ENCODE measurements at regions not wholly inside any gene's neighbourhood (a gene's known extent, or its start where the extent isn't known, plus 50 kb on each side); places are given as distances from the start of the nearest gene placed in this dataset.

DNA sequence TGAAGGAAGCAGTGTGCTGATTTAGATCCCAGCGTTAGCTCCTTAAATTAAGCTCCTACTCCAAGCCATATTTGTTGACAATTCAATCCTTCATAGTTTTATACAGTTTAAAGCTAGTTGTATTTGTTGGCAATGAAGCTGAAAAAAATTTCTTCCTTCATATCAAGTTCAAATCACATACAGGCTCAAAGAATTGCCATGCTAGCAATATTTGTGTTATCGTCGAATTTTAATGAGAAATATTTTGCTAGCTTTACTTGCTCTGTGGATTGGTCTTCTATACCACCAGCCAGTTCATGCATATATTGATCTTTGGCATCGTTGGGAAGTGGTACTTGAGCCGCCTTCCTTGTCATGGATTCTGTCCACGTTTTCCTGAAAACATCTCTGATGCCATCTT is 204.6 kb upstream of the HDAC4 start:
- Mint-ChIP-seq H3K36me3 (ENCODE audit: low read depth) (no peaks in the 10 kb centered on the region), H3K9me3 (ENCODE audit: insufficient read depth) (no peaks in the 10 kb centered on the region), H3K27me3 (ENCODE audit: low read depth) (peaks cover 5% of the 10 kb centered on the region), H3K4me1 (ENCODE audit: low read depth) (peaks cover 11% of the 10 kb centered on the region), H3K27ac (no peak overlapping the region), H3K4me3 (no peak overlapping the region)
- ATAC-seq (no peak), DNase-seq (no peak)
- POLR2A ChIA-PET, result no interaction called here
- CTCF ChIA-PET, result no interaction called here

DNA sequence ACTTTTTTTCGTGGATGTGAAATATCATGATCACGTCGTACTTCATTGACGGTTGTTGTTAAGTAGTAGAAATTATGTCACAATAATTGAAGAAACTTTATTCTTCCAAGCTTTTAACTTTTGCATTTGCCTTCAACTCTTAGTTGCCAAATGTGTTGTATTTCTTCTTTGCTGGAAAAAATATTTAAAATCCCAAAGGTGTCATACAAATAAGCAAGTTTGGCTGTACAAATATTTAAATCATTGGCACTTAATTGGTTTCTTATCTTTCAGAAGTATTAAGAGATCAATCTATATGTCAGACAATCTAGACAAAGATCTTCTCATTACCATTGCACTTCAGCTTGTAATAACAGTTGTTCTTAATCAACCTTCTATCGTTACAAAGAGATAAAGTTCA is 204.0 kb upstream of the HDAC4 start:
- H3K27me3 Mint-ChIP-seq (ENCODE audit: low read depth), result peaks cover 5% of the 10 kb centered on the region
- no peak overlapping the region for H3K27ac Mint-ChIP-seq
- ChIA-PET CTCF (no interaction called here), POLR2A (no interaction called here)
- DNase-seq (no peak), ATAC-seq (no peak)
- H3K9me3 Mint-ChIP-seq (ENCODE audit: insufficient read depth), result no peaks in the 10 kb centered on the region
- no peak overlapping the region for H3K4me3 Mint-ChIP-seq
- H3K36me3 Mint-ChIP-seq (ENCODE audit: low read depth), result no peaks in the 10 kb centered on the region
- H3K4me1 Mint-ChIP-seq (ENCODE audit: low read depth), result peaks cover 11% of the 10 kb centered on the region

DNA sequence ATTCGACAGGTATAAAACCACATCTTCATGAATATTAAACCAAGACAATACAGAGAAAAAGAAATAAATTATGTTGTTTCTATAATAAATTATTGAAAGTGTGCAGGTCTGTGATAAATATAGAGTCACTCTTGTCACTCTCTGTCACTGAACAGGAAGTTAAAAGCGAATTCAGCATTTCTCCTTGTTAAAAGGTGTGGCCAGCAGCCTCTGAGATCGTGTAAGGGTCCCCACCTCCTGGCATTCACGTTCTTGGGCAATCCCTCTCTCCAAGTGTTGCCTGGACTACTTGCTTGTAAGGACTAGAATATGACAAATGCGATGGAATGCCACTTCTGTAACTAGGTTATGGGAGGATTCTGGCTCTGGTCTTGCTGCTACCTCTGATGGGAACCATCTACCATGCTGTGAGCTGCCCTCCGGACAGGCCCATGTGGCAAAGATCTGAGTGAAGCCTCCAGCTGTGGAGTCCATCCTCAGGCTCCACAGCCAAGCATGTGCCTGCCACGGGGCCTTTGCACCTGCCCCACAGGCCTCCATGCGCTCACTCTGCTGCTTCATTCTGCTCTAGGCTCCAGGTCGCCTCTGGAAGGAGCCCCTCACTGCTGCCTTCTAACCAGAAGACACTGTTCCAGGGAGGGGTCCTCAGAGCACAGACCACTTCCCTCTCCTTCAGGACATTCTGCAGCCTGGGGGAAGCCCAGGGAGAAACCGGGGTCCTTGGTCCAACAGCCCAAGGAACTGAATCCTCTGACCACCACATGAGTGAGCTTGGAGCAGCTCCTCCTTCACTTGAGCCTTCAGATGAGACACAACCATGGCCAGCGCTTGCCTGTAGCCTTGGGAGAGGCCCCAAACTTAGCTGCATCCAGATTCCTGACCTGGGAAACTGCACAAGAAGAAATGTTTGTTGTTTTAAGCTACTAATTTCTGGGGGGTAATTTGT is 202.9 kb upstream of the HDAC4 start:
- Mint-ChIP-seq H3K9me3 (ENCODE audit: insufficient read depth) (no peaks in the 10 kb centered on the region), H3K27me3 (ENCODE audit: low read depth) (peaks cover 5% of the 10 kb centered on the region), H3K4me3 (no peak overlapping the region), H3K36me3 (ENCODE audit: low read depth) (no peaks in the 10 kb centered on the region), H3K4me1 (ENCODE audit: low read depth) (peaks cover 11% of the 10 kb centered on the region), H3K27ac (no peak overlapping the region)
- POLR2A ChIA-PET, result no interaction called here
- DNase-seq (no peak), ATAC-seq (no peak)
- CTCF ChIA-PET, result no interaction called here

DNA sequence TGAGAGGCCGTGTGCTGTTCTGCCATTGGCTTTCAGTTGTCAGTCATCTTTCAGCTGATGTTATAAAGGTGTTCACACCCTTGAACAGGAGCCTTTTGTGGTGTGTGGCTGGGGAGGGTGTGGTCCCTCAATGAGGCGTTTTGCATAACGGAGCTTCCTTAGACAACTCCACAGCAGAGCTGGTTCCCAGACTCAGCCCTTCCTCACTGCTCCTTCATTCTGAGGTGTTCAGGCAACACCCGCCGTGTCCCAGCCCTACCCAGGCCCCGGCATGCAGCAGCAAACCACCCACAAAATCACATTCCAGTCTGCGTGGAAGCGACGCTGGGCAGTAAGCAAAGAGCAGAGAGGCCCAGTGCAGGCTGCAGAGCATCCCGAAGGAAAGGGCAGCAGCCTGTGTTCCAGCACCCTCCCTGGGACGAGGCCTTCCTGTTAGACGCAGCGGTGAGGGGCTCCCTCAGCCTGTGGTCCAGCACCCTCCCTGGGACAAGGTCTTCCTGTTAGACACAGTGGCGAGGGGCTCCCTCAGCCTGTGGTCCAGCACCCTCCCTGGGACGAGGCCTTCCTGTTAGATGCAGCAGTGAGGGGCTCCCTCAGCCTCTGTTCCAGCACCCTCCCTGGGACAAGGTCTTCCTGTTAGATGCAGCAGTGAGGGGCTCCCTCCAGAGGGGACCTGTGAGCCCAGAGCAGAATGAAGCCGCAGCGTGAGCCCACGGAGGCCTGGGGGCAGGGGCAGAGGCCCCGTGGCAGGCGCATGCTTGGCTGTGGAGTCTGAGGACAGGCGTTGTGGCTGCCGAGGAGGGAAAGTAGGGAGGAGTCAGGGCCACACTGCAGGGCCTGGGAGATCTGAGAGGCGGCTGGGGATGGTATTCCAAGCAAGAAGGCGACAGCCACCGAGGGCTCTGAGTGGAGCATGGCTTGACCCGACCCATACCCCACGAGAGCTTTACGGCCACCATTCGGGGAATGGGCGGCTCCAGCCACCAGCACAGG is 201.8 kb upstream of the HDAC4 start:
- H3K4me1 Mint-ChIP-seq (ENCODE audit: low read depth), result peaks cover 11% of the 10 kb centered on the region
- peak; percentile 36 for ATAC-seq
- no peak overlapping the region for H3K4me3 Mint-ChIP-seq
- peak overlapping the region; percentile 63 for H3K27ac Mint-ChIP-seq
- H3K9me3 Mint-ChIP-seq (ENCODE audit: insufficient read depth), result no peaks in the 10 kb centered on the region
- ChIA-PET CTCF (no interaction called here), POLR2A (no interaction called here)
- DNase-seq, result peak; percentile 35
- H3K27me3 Mint-ChIP-seq (ENCODE audit: low read depth), result peaks cover 5% of the 10 kb centered on the region
- H3K36me3 Mint-ChIP-seq (ENCODE audit: low read depth), result no peaks in the 10 kb centered on the region

DNA sequence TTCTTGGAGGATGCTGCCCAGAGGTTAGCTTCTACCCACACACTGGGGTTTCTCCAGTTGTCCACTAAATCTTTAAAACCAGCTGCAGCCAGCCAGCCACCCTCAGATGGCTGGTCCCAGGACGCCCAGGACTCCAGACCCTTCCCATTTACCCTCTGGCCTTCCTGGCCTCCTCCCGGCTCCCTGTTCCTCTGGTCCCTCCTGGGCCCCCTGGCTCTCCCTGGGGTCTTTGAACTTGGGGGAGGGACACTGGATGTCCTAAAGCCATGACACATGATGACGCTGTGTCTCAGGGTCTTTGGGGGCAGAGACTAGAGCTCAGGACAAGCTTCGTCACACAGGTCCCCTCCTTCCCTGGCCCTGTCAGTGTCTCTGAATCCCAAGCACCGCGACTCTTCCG is 201.1 kb upstream of the HDAC4 start:
- DNase-seq, result no peak
- no peak for ATAC-seq
- H3K27me3 Mint-ChIP-seq (ENCODE audit: low read depth), result peaks cover 5% of the 10 kb centered on the region
- H3K4me1 Mint-ChIP-seq (ENCODE audit: low read depth), result peaks cover 11% of the 10 kb centered on the region
- H3K27ac Mint-ChIP-seq, result peak overlapping the region; percentile 63
- H3K4me3 Mint-ChIP-seq, result no peak overlapping the region
- ChIA-PET POLR2A (no interaction called here), CTCF (no interaction called here)
- no peaks in the 10 kb centered on the region for H3K9me3 Mint-ChIP-seq (ENCODE audit: insufficient read depth)
- no peaks in the 10 kb centered on the region for H3K36me3 Mint-ChIP-seq (ENCODE audit: low read depth)

DNA sequence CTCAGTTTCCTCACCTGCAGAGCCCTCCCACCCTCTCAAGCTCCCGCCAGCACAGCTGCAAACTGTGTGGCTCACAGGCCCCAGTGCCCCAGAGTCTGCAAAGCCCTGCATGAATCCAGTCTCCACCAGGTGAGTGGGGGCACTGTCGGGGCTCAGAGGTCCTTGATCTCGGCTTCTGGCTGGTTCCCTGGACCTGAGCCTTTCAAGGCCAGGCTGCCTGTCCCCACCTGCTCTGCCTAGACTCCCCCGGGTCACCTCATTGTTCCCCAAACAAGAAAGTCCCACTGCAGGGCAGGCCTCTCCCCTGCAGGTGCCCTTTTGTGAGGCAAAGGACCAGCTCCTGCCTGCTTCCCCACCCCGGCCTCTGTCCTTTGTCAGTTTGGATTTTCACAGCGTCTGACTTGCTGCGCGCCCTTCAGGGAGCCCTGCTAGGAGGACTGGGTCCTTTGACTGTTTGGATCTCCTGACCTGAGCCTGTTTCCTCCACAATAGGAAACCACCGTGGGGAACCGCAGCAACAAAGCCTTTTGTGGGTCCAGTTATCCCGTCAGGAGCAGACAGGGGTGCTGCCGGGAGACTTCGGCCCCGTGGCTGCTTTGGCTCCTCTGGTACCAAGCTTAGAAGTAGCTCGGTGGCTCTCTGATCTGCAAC is 200.5 kb upstream of the HDAC4 start:
- DNase-seq, result no peak
- H3K27ac Mint-ChIP-seq, result no peak overlapping the region

DNA sequence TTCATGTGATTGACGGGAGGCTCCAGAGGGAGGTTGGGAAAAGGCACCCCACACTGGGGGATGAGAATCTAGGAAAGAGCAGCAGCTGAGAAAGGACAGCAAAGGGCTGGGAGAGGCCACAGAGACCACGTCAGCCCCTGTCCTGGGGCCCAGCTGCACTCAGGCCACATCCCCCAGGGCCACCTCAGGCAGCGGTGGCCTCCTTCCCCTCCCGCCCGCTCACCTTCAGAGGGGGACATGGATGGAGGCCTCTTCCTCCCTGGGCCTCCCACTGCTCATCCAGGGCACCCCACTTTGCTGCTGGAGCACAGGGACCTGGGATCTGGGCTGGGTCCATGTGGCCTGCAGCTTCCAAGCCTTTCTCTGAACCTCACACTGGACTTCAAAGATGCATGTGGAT is 199.8 kb upstream of the HDAC4 start:
- POLR2A ChIA-PET, result no interaction called here
- H3K27ac Mint-ChIP-seq, result no peak overlapping the region

More for the DNA sequence above, 200.5 kb upstream of the HDAC4 start:
- ATAC-seq, result no peak
- Mint-ChIP-seq H3K9me3 (ENCODE audit: insufficient read depth) (no peaks in the 10 kb centered on the region), H3K4me3 (no peak overlapping the region), H3K27me3 (ENCODE audit: low read depth) (peaks cover 5% of the 10 kb centered on the region), H3K4me1 (ENCODE audit: low read depth) (peaks cover 11% of the 10 kb centered on the region), H3K36me3 (ENCODE audit: low read depth) (no peaks in the 10 kb centered on the region)
- ChIA-PET POLR2A (no interaction called here), CTCF (no interaction called here)

DNA sequence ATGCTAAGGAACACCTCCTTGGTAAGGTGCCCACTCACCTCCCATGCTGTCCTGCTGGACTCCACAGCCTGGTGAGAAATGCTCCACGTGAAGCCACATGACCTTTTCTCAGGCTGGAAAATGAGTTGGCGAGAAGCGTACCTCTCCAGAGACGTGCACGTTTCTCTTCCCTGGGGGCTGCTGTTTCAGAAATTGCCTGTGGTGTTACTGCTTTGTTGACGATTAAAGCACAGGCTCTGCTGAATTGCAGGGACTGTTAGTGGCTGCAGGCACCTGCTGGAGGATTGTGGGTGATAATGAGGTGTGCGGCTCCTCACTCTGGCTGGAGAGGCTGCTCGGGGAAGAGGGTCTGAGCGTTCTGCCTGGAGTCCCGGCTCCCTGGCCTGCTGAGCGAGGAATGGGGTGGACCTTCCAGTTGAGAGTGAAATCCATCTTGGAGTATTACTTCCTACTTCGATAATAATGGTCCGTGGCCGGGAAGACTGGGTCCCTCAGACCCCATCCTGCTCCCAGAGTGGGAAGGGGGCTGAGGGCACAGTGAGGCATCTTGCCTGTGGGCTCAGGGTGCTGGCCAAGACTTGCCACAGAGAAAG is 199.3 kb upstream of the HDAC4 start:
- peaks cover 7% of the 10 kb centered on the region for H3K4me1 Mint-ChIP-seq (ENCODE audit: low read depth)
- ChIA-PET POLR2A (no interaction called here), CTCF (interaction anchor here (0.6 kb wide), 1 partner anchor 197 kb away, joined by 3 read pairs; no protein-coding TSS in a partner anchor)
- H3K4me3 Mint-ChIP-seq, result no peak overlapping the region
- no peak for DNase-seq
- no peak overlapping the region for H3K27ac Mint-ChIP-seq
- ATAC-seq, result no peak
- no peaks in the 10 kb centered on the region for H3K9me3 Mint-ChIP-seq (ENCODE audit: insufficient read depth)
- H3K36me3 Mint-ChIP-seq (ENCODE audit: low read depth), result no peaks in the 10 kb centered on the region
- H3K27me3 Mint-ChIP-seq (ENCODE audit: low read depth), result no peaks in the 10 kb centered on the region

More for the DNA sequence above, 199.8 kb upstream of the HDAC4 start:
- H3K4me3 Mint-ChIP-seq, result no peak overlapping the region
- no peaks in the 10 kb centered on the region for H3K9me3 Mint-ChIP-seq (ENCODE audit: insufficient read depth)
- CTCF ChIA-PET, result interaction anchor here (0.6 kb wide), 1 partner anchor 198 kb away, joined by 3 read pairs; no protein-coding TSS in a partner anchor
- DNase-seq (no peak), ATAC-seq (no peak)
- H3K4me1 Mint-ChIP-seq (ENCODE audit: low read depth), result peaks cover 8% of the 10 kb centered on the region
- H3K36me3 Mint-ChIP-seq (ENCODE audit: low read depth), result no peaks in the 10 kb centered on the region
- H3K27me3 Mint-ChIP-seq (ENCODE audit: low read depth), result peaks cover 2% of the 10 kb centered on the region

DNA sequence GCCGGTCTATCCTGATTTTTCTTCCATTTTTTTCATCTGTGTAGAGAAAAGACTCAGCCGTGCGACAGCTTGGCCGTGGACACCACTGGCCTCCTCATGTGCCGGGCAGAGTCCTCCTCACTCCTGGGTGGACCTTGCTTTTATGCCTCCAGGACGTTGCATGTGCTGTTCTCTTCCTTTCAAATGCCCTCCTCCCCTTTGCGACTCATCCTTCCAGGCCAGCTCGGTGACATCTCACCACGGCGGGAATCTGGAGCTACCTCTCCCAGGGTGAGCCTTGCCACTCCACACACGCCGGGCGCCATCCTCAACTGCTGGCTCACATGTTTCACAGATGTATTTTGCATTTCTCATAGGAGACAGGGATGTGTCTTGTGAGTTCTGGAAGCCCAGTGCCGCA is 198.5 kb upstream of the HDAC4 start:
- H3K27ac Mint-ChIP-seq, result no peak overlapping the region
- CTCF ChIA-PET, result no interaction called here
- H3K27me3 Mint-ChIP-seq (ENCODE audit: low read depth), result no peaks in the 10 kb centered on the region
- peaks cover 7% of the 10 kb centered on the region for H3K4me1 Mint-ChIP-seq (ENCODE audit: low read depth)
- H3K36me3 Mint-ChIP-seq (ENCODE audit: low read depth), result no peaks in the 10 kb centered on the region
- DNase-seq (no peak), ATAC-seq (no peak)
- POLR2A ChIA-PET, result no interaction called here
- no peak overlapping the region for H3K4me3 Mint-ChIP-seq
- no peaks in the 10 kb centered on the region for H3K9me3 Mint-ChIP-seq (ENCODE audit: insufficient read depth)

DNA sequence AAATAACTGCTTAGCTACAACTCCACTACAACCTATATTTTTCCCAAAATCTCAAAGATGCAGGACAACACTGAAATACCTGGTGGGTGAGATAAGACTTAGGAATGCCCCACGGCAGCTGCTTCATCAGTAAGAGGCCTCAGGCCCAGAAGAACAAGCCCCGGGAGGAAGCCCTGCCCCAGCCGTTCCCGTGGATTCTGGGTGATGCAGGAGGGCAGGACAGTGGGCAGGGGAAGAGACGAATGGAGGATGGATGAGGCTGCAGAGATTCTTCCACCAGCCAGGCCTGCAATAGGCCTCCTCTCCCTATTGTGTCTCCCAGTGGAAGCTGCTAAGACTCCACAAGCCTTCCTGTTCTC is 197.9 kb upstream of the HDAC4 start:
- Mint-ChIP-seq H3K27me3 (ENCODE audit: low read depth) (no peaks in the 10 kb centered on the region), H3K4me1 (ENCODE audit: low read depth) (peaks cover 7% of the 10 kb centered on the region), H3K9me3 (ENCODE audit: insufficient read depth) (no peaks in the 10 kb centered on the region), H3K27ac (no peak overlapping the region), H3K36me3 (ENCODE audit: low read depth) (no peaks in the 10 kb centered on the region), H3K4me3 (no peak overlapping the region)
- CTCF ChIA-PET, result no interaction called here
- no peak for ATAC-seq
- POLR2A ChIA-PET, result no interaction called here
- no peak for DNase-seq

DNA sequence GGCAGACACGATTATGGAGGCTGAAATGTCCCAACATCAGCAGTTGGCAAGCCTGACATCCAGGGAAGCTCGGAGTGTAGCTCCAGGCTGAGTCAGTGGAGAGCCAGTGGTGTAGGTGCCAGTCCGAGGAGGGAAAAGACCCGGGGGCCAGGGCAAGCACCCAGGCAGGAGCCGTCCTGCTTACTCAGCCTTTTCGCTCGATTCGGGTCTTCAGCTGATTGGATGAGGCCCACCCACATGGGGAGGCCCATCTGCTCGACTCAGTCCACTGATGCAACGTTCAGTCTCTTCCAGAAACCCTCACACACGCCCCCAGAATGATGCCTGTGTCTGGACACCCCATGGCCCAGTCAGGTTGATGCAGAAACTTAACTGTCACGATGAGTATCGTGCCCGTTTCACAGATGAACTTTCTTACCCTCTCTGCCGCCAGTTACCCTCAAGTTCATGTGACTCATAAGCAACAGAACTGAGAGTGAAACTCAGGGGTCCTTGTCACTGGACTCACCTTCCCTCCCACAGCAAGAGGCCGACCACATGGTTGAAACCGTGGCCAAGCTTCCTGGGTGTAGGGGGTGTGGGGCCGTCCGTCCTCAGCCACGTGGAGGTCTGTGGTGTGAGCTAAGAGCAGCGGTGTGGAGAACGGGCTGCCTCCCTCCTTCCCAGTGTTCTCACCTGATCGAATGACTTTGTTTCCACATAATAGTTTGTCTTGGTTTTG is 197.4 kb upstream of the HDAC4 start:
- Mint-ChIP-seq H3K36me3 (ENCODE audit: low read depth) (no peaks in the 10 kb centered on the region), H3K4me1 (ENCODE audit: low read depth) (peaks cover 7% of the 10 kb centered on the region)
- no peak for ATAC-seq

More for the DNA sequence above, 197.4 kb upstream of the HDAC4 start:
- no peak for DNase-seq
- Mint-ChIP-seq H3K4me3 (no peak overlapping the region), H3K27ac (no peak overlapping the region), H3K9me3 (ENCODE audit: insufficient read depth) (no peaks in the 10 kb centered on the region), H3K27me3 (ENCODE audit: low read depth) (no peaks in the 10 kb centered on the region)
- POLR2A ChIA-PET, result no interaction called here
- CTCF ChIA-PET, result no interaction called here
